Astrocyte (in vitro differentiated cells and primary cell): ENCODE measurements at regions not wholly inside any gene's neighbourhood (a gene's known extent, or its start where the extent isn't known, plus 50 kb on each side); places are given as distances from the start of the nearest gene placed in this dataset.

Experiments
- DNase-seq: peaks from one replicate; pipeline ENCODE4 v3.0.0-alpha.2; 2010; ENCODE audit warnings: low read depth
- FAIRE-seq: peaks from 2 replicates; lab custom pipeline; 2011; peaks lifted over from hg19 to GRCh38; lab: Jason Lieb, UNC
- H2AFZ ChIP-seq: 2 replicates; pipeline ENCODE4 v1.6.0; 2012; ENCODE audit warnings: low read depth, low read length, inconsistent platforms
- H3K27ac ChIP-seq: 2 replicates; pipeline ENCODE4 v1.5.1; 2011; ENCODE audit warnings: low read depth, low read length, inconsistent platforms
- H3K27me3 ChIP-seq: 2 replicates; pipeline ENCODE4 v1.6.0; 2011; ENCODE audit warnings: low read length, inconsistent platforms; ENCODE audit not compliant: insufficient read depth
- H3K36me3 ChIP-seq: 2 replicates; pipeline ENCODE4 v1.5.1; 2011; ENCODE audit warnings: low read length, inconsistent platforms; ENCODE audit not compliant: insufficient read depth
- H3K4me1 ChIP-seq: 2 replicates; pipeline ENCODE4 v1.5.1; 2011; ENCODE audit warnings: low read length, inconsistent platforms; ENCODE audit not compliant: insufficient read depth
- H3K4me2 ChIP-seq: 2 replicates; pipeline ENCODE4 v1.6.0; 2012; ENCODE audit warnings: low read length, inconsistent platforms
- H3K4me3 ChIP-seq: 2 replicates; pipeline ENCODE4 v1.5.1; 2011; ENCODE audit warnings: low read depth, mild to moderate bottlenecking, low read length, inconsistent platforms; ENCODE audit not compliant: insufficient read depth
- H3K79me2 ChIP-seq: 2 replicates; pipeline ENCODE4 v1.6.0; 2012; ENCODE audit warnings: mild to moderate bottlenecking, low read length, inconsistent platforms; ENCODE audit not compliant: insufficient read depth
- H3K9ac ChIP-seq: 2 replicates; pipeline ENCODE4 v1.6.0; 2012; ENCODE audit warnings: mild to moderate bottlenecking, low read length, inconsistent platforms
- H3K9me3 ChIP-seq: 2 replicates; pipeline ENCODE4 v1.5.1; 2012; ENCODE audit warnings: low read depth, mild to moderate bottlenecking, low read length, inconsistent platforms; ENCODE audit not compliant: insufficient read depth
- H4K20me1 ChIP-seq: 2 replicates; pipeline ENCODE4 v1.6.0; 2012; ENCODE audit warnings: low read length, inconsistent platforms; ENCODE audit not compliant: insufficient read depth
- H3K27ac Mint-ChIP-seq: one replicate; pipeline ENCODE4 v1.8.0; 2021; ENCODE audit warnings: mild to moderate bottlenecking, mixed read lengths; ENCODE audit not compliant: unreplicated experiment
- H3K27me3 Mint-ChIP-seq: one replicate; pipeline ENCODE4 v1.8.0; 2021; ENCODE audit warnings: low read depth, mixed read lengths; ENCODE audit not compliant: unreplicated experiment
- H3K36me3 Mint-ChIP-seq: one replicate; pipeline ENCODE4 v1.8.0; 2021; ENCODE audit warnings: low read depth, mixed read lengths; ENCODE audit not compliant: unreplicated experiment
- H3K4me1 Mint-ChIP-seq: one replicate; pipeline ENCODE4 v1.8.0; 2021; ENCODE audit warnings: low read depth, mixed read lengths; ENCODE audit not compliant: unreplicated experiment
- H3K4me3 Mint-ChIP-seq: one replicate; pipeline ENCODE4 v1.8.0; 2021; ENCODE audit warnings: mild to moderate bottlenecking, moderate library complexity, mixed read lengths; ENCODE audit not compliant: unreplicated experiment
- H3K9me3 Mint-ChIP-seq: one replicate; pipeline ENCODE4 v1.8.0; 2021; ENCODE audit warnings: mild to moderate bottlenecking, mixed read lengths; ENCODE audit not compliant: unreplicated experiment
- EZH2 ChIP-seq: IDR thresholded peaks from 2 replicates; pipeline ENCODE4 v1.6.1; 2012; ENCODE audit warnings: mild to moderate bottlenecking, low read length, inconsistent platforms; ENCODE audit not compliant: insufficient read depth
- TF ChIP-seq, protein P1 (sequence below): IDR thresholded peaks from 2 replicates; pipeline ENCODE4 v1.5.1; 2011; ENCODE audit warnings: low read depth, mild to moderate bottlenecking, inconsistent platforms, low read length, moderate library complexity; ENCODE audit not compliant: insufficient read depth

DNA sequence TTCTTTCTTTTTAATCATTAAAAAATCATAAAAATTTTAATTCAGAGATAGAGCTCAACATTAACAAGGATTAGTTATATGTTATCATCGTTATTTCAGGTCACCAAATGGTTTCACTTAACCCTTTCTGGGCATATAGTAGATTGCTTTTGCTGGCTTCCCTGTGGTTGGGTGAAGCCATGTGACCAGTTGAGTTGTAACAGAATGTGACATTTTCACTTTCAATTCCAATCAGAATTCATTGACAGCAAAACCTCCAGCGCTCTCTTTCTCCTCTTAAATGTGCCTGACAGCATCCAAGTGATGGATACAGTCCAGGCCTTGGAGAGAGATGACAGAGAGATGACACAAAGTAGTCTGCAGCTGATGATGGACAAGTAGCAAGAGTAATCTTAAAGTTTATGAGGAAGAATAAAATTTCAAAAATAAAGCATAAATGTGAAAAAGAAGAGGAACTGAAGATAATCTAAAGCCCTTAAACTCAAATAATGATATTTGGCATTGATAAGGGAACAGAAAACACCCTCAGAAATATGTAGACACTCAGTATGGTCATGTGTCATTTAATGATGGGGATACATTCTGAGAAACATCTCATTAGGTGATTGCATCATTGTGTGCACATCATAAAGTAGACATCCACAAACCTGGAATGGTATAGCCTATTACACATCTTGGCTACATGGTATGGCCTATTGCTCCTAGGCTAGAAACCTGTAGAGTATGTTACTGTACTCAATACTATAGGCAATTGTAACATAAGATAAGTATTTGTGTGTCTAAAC, 92.3 kb upstream of the QRFPR start:
- H3K27me3 Mint-ChIP-seq: no peaks in the 10 kb centered on the region
- H3K4me1 Mint-ChIP-seq: no peaks in the 10 kb centered on the region
- Histone ChIP-seq H3K36me3 (no peaks in the 10 kb centered on the region), H4K20me1 (no peaks in the 10 kb centered on the region), H3K9ac (no peak overlapping the region), H3K27me3 (no peaks in the 10 kb centered on the region), H2AFZ (no peak overlapping the region), H3K9me3 (no peaks in the 10 kb centered on the region), H3K79me2 (no peaks in the 10 kb centered on the region), H3K4me3 (no peak overlapping the region), H3K4me1 (no peaks in the 10 kb centered on the region), H3K4me2 (no peak overlapping the region), H3K27ac (no peak overlapping the region)
- H3K27ac Mint-ChIP-seq: no peak overlapping the region
- DNase-seq: no peak
- no peaks in the 10 kb centered on the region for H3K36me3 Mint-ChIP-seq
- no peak overlapping the region for H3K4me3 Mint-ChIP-seq
- no peak for FAIRE-seq
- peaks cover 5% of the 10 kb centered on the region for H3K9me3 Mint-ChIP-seq
- no peak for TF ChIP-seq EZH2
- TF ChIP-seq, protein P1, sequence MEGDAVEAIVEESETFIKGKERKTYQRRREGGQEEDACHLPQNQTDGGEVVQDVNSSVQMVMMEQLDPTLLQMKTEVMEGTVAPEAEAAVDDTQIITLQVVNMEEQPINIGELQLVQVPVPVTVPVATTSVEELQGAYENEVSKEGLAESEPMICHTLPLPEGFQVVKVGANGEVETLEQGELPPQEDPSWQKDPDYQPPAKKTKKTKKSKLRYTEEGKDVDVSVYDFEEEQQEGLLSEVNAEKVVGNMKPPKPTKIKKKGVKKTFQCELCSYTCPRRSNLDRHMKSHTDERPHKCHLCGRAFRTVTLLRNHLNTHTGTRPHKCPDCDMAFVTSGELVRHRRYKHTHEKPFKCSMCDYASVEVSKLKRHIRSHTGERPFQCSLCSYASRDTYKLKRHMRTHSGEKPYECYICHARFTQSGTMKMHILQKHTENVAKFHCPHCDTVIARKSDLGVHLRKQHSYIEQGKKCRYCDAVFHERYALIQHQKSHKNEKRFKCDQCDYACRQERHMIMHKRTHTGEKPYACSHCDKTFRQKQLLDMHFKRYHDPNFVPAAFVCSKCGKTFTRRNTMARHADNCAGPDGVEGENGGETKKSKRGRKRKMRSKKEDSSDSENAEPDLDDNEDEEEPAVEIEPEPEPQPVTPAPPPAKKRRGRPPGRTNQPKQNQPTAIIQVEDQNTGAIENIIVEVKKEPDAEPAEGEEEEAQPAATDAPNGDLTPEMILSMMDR: no peak

DNA sequence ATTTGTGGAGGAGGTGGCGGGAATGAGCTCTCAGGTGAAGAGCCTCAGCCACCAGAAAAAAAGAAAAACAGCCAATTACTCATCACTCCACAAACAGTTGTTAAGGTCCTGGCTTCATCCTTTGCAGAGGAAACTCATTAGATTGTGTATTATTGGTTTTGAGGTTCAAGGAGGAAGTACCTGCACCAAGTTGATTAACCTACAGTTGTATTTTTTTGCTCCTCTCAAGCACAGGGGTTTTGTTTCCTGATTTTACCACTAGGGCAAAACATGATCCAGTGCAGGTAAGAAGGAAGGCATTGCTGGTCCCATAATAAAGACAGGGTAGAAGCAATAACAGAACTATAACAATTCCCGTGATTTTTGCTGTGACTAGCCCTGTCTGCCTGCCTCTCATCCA, 84.0 kb upstream of the QRFPR start:
- Histone ChIP-seq H3K9ac (no peak overlapping the region), H3K4me2 (no peak overlapping the region), H3K9me3 (no peaks in the 10 kb centered on the region), H3K4me3 (no peak overlapping the region), H3K27ac (no peak overlapping the region), H4K20me1 (no peaks in the 10 kb centered on the region), H3K4me1 (no peaks in the 10 kb centered on the region), H2AFZ (no peak overlapping the region), H3K36me3 (no peaks in the 10 kb centered on the region), H3K79me2 (no peaks in the 10 kb centered on the region), H3K27me3 (no peaks in the 10 kb centered on the region)
- H3K9me3 Mint-ChIP-seq: peaks cover 11% of the 10 kb centered on the region
- no peak overlapping the region for H3K4me3 Mint-ChIP-seq
- H3K27me3 Mint-ChIP-seq: no peaks in the 10 kb centered on the region
- H3K27ac Mint-ChIP-seq: no peak overlapping the region
- DNase-seq (no peak), FAIRE-seq (no peak)
- no peak for TF ChIP-seq EZH2
- TF ChIP-seq, protein P1: no peak
- H3K4me1 Mint-ChIP-seq: no peaks in the 10 kb centered on the region
- H3K36me3 Mint-ChIP-seq: no peaks in the 10 kb centered on the region

DNA sequence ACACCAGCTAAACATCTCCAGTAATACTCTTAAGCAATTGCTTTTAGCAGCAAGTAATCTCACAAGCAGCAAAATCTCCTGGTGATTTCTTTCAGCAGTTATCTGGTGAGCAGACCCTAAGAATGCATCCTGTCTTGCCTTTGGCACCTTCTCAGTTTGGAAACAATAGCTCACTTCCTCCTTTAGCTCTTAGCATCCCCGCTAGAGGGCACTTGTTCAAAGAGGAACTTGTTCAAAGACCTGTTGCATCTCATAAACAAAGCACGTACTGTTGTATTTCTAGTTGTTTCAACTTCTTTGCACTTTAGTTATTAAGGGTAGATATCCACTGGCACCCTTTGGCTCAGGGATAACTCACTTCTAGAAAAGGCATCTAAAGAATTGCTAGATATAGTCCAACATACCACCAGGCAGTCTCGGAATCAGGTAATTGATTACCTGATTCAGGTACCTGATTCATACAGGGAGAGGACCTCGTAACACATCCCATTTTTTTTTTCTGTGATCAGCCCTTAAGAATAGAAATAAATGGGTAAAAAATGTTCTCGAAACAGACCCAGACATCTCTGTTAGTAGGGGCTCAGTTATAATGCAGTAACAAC, 81.9 kb upstream of the QRFPR start:
- H3K27me3 Mint-ChIP-seq: peaks cover 4% of the 10 kb centered on the region
- Histone ChIP-seq H3K79me2 (no peaks in the 10 kb centered on the region), H3K27ac (no peak overlapping the region), H3K4me3 (no peak overlapping the region), H3K9ac (no peak overlapping the region), H3K27me3 (peaks cover 5% of the 10 kb centered on the region), H2AFZ (no peak overlapping the region), H3K9me3 (no peaks in the 10 kb centered on the region), H3K4me1 (no peaks in the 10 kb centered on the region), H3K4me2 (no peak overlapping the region), H4K20me1 (no peaks in the 10 kb centered on the region), H3K36me3 (no peaks in the 10 kb centered on the region)
- H3K27ac Mint-ChIP-seq: no peak overlapping the region
- H3K4me3 Mint-ChIP-seq: no peak overlapping the region
- no peaks in the 10 kb centered on the region for H3K36me3 Mint-ChIP-seq
- DNase-seq: peak; percentile 52
- no peak for FAIRE-seq
- TF ChIP-seq, protein P1: peak; percentile 84
- TF ChIP-seq EZH2: no peak
- H3K4me1 Mint-ChIP-seq: no peaks in the 10 kb centered on the region
- peaks cover 6% of the 10 kb centered on the region for H3K9me3 Mint-ChIP-seq
